ENCODE measurements at regions not wholly inside any gene's neighbourhood (a gene's known extent, or its start where the extent isn't known, plus 50 kb on each side); places are given as distances from the start of the nearest gene placed in this dataset.
"Not testable (repeated sequence)": the region's sequence is repeated elsewhere in the genome, so short reads cannot be mapped to it uniquely, and the experiment has no call there.

DNA sequence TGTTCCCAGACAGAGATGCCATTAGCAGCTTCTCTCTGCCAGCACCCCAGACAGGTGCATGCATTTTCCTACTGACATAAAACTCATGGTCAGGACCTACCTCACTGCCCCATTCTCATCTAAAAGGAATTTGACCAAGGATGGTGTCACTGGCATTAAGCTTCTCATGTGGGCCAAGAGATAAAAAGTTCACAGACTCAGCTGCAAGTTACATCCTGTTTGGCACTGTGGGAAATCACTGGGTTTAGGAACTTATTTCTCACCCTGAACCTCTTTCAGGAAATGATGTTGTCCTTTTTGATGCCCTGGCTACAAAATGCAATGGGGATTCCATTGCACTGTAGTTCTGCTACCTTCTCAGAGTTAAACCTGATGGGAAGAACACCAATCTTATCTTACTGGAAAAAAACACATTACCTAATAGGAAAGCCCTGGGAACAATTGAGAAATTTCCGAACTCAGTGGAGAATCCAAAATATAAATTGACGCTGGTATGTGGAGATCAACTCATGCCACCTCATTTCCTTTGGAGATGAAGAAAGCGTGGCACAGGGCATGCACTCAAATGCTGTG, 252.1 kb upstream of the COPS8 start:
- Mint-ChIP-seq H3K36me3 (ENCODE audit: low read depth) (no peaks in the 10 kb centered on the region), H3K27ac (no peak overlapping the region), H3K27me3 (ENCODE audit: low read depth) (no peaks in the 10 kb centered on the region), H3K9me3 (no peaks in the 10 kb centered on the region), H3K4me3 (no peak overlapping the region), H3K4me1 (ENCODE audit: low read depth) (no peaks in the 10 kb centered on the region)

- no peaks in the 10 kb centered on the region for H3K4me1 Mint-ChIP-seq (ENCODE audit: low read depth)
- H3K9me3 Mint-ChIP-seq, result no peaks in the 10 kb centered on the region
- H3K27me3 Mint-ChIP-seq (ENCODE audit: low read depth), result no peaks in the 10 kb centered on the region
- H3K27ac Mint-ChIP-seq, result no peak overlapping the region
- H3K36me3 Mint-ChIP-seq (ENCODE audit: low read depth), result no peaks in the 10 kb centered on the region
- H3K4me3 Mint-ChIP-seq, result no peak overlapping the region
Observed at GRCh38 chr2:236834284-236834683, 251.4 kb upstream of the COPS8 start.

DNA sequence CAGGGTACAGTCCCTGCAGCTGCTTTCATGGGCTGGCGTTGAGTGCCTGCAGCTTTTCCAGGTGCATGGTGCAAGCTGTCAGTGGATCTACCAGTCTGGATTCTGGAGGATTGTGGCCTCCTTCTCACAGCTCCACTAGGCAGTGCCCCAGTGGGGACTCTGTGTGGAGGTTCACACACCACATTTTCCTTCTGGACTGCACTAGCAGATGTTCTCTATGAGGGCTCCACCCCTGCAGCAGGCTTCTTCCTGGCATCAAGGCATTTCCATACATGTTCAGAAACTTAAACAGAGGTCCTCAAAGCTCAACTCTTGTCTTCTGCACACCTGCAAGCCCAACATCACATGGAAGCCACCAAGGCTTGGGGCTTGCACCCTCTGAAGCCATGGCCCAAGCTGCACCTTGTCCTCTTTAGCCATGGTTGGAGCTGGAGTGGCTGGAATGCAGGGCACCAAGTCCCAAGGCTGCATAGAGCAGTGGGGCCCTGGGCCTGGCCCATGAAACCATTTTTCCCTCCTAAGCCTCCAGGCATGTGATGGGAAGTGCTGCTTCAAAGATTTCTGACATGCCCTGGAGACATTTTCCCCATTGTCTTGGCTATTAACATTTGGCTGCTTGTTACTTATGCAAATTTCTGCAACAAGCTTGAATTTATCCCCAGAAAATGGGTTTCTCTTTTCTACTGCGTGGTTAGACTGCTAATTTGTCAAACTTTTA, 250.2 kb upstream of the COPS8 start:
- Mint-ChIP-seq H3K9me3 (no peaks in the 10 kb centered on the region), H3K4me1 (ENCODE audit: low read depth) (no peaks in the 10 kb centered on the region), H3K4me3 (no peak overlapping the region), H3K27me3 (ENCODE audit: low read depth) (no peaks in the 10 kb centered on the region), H3K27ac (no peak overlapping the region), H3K36me3 (ENCODE audit: low read depth) (no peaks in the 10 kb centered on the region)

- H3K4me3 Mint-ChIP-seq; H3K27me3 Mint-ChIP-seq (ENCODE audit: low read depth); H3K4me1 Mint-ChIP-seq (ENCODE audit: low read depth); H3K27ac Mint-ChIP-seq; H3K9me3 Mint-ChIP-seq; H3K36me3 Mint-ChIP-seq (ENCODE audit: low read depth): not testable (repeated sequence)
Observed at GRCh38 chr2:236836028-236836427, 249.7 kb upstream of the COPS8 start.

GRCh38 chr2:236840215-236840614, 245.5 kb upstream of the COPS8 start:
- peaks cover 4% of the 10 kb centered on the region for H3K27me3 Mint-ChIP-seq (ENCODE audit: low read depth)
- H3K9me3 Mint-ChIP-seq, result no peaks in the 10 kb centered on the region
- H3K27ac Mint-ChIP-seq, result no peak overlapping the region
- H3K4me3 Mint-ChIP-seq, result no peak overlapping the region
- no peaks in the 10 kb centered on the region for H3K4me1 Mint-ChIP-seq (ENCODE audit: low read depth)
- no peaks in the 10 kb centered on the region for H3K36me3 Mint-ChIP-seq (ENCODE audit: low read depth)

DNA sequence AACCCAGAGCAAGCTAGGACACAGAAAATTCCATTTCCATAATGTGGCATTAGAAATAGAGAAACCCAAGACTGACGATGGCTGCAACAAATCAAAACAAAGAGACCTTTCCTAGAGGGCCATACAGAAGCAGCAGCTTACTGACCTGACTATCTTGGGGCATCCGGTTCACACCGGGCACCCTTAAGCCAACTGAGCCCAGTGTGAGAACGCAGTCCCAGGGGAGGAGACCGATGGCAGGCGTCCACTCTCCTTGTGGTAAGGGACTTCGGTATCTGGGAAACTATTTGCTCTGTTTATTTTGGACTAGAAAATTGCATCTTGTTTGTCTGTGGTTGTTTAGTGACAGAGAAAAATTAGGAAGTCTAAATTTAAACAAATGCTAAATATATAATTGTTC, 244.8 kb upstream of the COPS8 start:
- Mint-ChIP-seq H3K27me3 (ENCODE audit: low read depth) (peaks cover 4% of the 10 kb centered on the region), H3K36me3 (ENCODE audit: low read depth) (no peaks in the 10 kb centered on the region), H3K27ac (no peak overlapping the region), H3K4me3 (no peak overlapping the region), H3K4me1 (ENCODE audit: low read depth) (no peaks in the 10 kb centered on the region), H3K9me3 (no peaks in the 10 kb centered on the region)

GRCh38 chr2:236841389-236841788, 244.3 kb upstream of the COPS8 start:
- H3K9me3 Mint-ChIP-seq, result no peaks in the 10 kb centered on the region
- H3K36me3 Mint-ChIP-seq (ENCODE audit: low read depth), result no peaks in the 10 kb centered on the region
- peaks cover 4% of the 10 kb centered on the region for H3K27me3 Mint-ChIP-seq (ENCODE audit: low read depth)

GRCh38 chr2:236843161-236843968, 242.3 kb upstream of the COPS8 start:
- no peaks in the 10 kb centered on the region for H3K9me3 Mint-ChIP-seq
- H3K27me3 Mint-ChIP-seq (ENCODE audit: low read depth), result peaks cover 4% of the 10 kb centered on the region
- no peak overlapping the region for H3K4me3 Mint-ChIP-seq
- no peak overlapping the region for H3K27ac Mint-ChIP-seq
- H3K36me3 Mint-ChIP-seq (ENCODE audit: low read depth), result no peaks in the 10 kb centered on the region
- H3K4me1 Mint-ChIP-seq (ENCODE audit: low read depth), result no peaks in the 10 kb centered on the region

More at GRCh38 chr2:236841389-236841788, 244.3 kb upstream of the COPS8 start:
- no peak overlapping the region for H3K4me3 Mint-ChIP-seq
- no peak overlapping the region for H3K27ac Mint-ChIP-seq
- H3K4me1 Mint-ChIP-seq (ENCODE audit: low read depth), result no peaks in the 10 kb centered on the region

DNA sequence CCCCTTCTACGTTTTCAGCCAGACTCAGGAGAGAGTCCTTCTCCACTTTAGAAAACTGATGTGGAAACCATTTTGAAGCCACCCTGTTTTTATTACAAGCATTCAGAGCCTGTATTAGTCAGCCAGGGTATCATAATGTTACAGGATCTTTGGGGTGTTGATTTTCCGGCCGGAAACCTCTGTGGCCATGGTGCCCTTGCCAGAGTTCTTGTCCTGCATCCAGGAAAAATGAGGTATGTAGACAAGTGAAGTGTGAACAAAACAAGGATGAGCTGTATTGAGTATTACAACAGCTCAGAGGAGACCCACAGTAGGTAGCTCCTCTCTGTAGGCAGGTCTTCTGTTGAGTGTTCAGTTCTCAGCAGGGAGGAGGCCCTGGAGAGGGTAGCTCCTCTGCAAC, 241.0 kb upstream of the COPS8 start:
- no peak overlapping the region for H3K4me3 Mint-ChIP-seq
- H3K4me1 Mint-ChIP-seq (ENCODE audit: low read depth), result no peaks in the 10 kb centered on the region
- no peaks in the 10 kb centered on the region for H3K9me3 Mint-ChIP-seq
- H3K36me3 Mint-ChIP-seq (ENCODE audit: low read depth), result no peaks in the 10 kb centered on the region
- H3K27ac Mint-ChIP-seq, result no peak overlapping the region
- H3K27me3 Mint-ChIP-seq (ENCODE audit: low read depth), result peaks cover 4% of the 10 kb centered on the region

DNA sequence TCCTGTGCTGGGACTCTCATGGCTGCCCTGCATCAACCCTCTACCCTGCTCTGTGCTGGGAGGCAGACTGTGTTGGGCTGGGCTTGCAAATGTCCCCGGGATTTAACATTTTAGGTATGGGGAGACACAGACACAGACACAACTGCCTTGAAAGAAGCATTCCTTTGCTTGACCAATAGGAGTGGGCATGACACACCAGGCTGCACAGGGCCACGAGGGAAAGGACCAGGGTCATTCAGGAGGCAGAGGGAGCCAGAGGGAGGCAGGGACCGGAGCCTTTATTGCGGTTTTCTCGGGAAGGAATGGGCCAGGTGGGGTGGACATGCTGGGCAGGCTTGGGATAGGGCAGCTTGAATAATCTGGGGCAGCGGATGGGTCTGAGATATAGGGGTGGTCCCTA, 238.7 kb upstream of the COPS8 start:
- Mint-ChIP-seq H3K27me3 (ENCODE audit: low read depth) (peaks cover 4% of the 10 kb centered on the region), H3K9me3 (no peaks in the 10 kb centered on the region), H3K4me3 (no peak overlapping the region), H3K4me1 (ENCODE audit: low read depth) (no peaks in the 10 kb centered on the region), H3K36me3 (ENCODE audit: low read depth) (no peaks in the 10 kb centered on the region), H3K27ac (no peak overlapping the region)

DNA sequence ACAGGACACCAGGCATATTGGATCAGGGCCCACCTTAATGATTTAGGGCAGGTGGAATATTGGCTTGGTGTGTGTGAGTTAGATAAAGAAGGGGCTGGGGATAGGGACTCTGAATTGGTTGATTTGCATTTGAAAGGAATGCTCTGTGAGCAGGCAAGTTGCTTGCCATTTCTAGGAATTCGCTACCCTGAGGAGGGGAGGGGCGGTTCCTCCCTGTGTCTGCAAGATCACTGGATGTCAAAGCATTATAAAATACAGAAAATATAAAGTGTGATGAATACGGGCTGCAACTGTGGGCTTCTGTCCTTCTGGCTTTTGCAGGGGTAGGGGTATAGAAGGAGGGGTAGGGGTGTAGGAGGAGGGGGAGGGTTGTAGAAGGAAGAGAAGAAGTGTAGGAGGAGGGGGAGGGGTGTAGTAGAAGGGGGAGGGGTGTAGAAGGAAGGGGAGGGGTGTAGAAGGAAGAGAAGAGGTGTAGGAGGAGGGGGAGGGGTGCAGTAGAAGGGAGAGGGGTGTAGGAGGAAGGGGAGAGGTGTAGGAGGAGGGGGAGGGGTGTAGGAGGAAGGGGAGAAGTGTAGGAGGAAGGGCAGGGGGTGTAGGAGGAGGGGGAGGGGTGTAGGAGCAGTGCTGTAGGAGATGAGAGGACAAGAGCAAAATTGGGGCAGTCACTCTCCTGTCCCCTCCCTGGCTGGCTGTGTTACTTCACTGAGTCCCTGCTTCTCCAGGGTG, 238.0 kb upstream of the COPS8 start:
- H3K36me3 Mint-ChIP-seq (ENCODE audit: low read depth), result no peaks in the 10 kb centered on the region
- H3K4me3 Mint-ChIP-seq, result no peak overlapping the region
- no peak overlapping the region for H3K27ac Mint-ChIP-seq

DNA sequence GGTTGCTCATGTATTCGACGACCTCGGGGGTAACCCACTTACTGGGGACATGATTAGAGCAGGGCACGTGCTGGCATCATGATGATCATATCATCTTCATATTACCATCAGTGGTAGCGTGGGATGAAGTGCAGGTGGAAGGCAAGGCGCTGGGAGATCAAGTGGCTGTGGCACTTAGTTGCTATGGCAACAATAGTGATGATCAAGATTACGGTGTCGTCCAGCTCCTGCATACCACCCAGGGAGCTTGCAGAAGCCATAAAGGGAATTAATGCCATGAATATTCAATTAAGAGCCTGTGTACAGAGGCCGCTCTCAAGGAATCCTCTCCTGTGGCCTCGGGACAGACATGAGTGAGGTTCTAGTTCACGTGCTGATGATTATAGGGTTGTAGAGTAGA, 237.2 kb upstream of the COPS8 start:
- Mint-ChIP-seq H3K27me3 (ENCODE audit: low read depth) (peaks cover 4% of the 10 kb centered on the region), H3K4me3 (no peak overlapping the region), H3K27ac (no peak overlapping the region), H3K9me3 (no peaks in the 10 kb centered on the region), H3K36me3 (ENCODE audit: low read depth) (no peaks in the 10 kb centered on the region), H3K4me1 (ENCODE audit: low read depth) (no peaks in the 10 kb centered on the region)

More for the DNA sequence above, 238.0 kb upstream of the COPS8 start:
- no peaks in the 10 kb centered on the region for H3K9me3 Mint-ChIP-seq
- no peaks in the 10 kb centered on the region for H3K4me1 Mint-ChIP-seq (ENCODE audit: low read depth)
- peaks cover 4% of the 10 kb centered on the region for H3K27me3 Mint-ChIP-seq (ENCODE audit: low read depth)

DNA sequence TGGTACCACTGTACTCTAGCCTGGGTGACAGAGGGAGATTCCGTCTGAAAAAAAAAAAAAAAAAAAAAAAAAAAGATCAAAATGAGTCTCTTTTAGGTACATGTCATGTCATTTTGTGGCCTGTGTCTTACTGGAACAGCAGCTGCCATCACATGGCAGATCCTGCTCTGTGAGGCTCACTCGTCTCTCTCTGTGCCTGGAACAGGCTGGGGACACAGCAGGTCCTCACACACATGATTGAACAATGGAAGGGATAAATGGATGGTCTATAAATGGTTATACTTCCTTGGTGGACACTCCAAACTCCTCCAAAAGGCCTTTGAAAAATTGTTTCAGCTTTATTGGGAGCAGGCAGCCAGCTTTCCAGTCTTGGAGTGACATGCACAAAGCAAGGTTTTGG, 236.2 kb upstream of the COPS8 start:
- Mint-ChIP-seq H3K36me3 (ENCODE audit: low read depth) (no peaks in the 10 kb centered on the region), H3K27ac (no peak overlapping the region), H3K27me3 (ENCODE audit: low read depth) (no peaks in the 10 kb centered on the region), H3K4me3 (no peak overlapping the region), H3K9me3 (no peaks in the 10 kb centered on the region), H3K4me1 (ENCODE audit: low read depth) (no peaks in the 10 kb centered on the region)

DNA sequence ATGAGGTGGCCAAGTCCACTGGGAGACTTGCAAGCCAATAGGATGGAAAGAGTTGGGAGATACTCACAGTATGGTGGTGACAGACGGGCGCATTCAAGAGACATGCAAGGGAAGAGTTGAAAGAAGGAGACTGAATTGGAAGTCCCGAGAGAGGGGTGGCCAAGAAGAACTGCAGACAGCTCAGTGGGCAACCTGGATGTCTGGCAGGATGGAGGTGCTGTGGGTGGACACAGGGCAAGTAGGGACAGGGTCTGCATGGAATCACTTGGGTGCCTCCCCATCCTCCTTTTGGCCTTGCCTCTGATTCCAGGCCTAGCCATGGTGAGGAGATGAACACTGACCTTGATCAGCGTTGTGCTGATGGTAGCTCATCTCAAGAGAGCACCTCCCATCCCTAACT, 235.7 kb upstream of the COPS8 start:
- no peak overlapping the region for H3K27ac Mint-ChIP-seq
- no peaks in the 10 kb centered on the region for H3K4me1 Mint-ChIP-seq (ENCODE audit: low read depth)
- H3K4me3 Mint-ChIP-seq, result no peak overlapping the region
- H3K9me3 Mint-ChIP-seq, result no peaks in the 10 kb centered on the region
- H3K27me3 Mint-ChIP-seq (ENCODE audit: low read depth), result no peaks in the 10 kb centered on the region
- no peaks in the 10 kb centered on the region for H3K36me3 Mint-ChIP-seq (ENCODE audit: low read depth)

Measured in T-helper 1 cell treated with Interleukin-12 subunit alpha and Interleukin-12 subunit beta and Interleukin-4 antibody, amounts not matched to agents 30 μg/mL and 1 μg/mL, for 36 hours (primary cell).